Peyer's patch (tissue), 4 donors: ENCODE measurements at regions not wholly inside any gene's neighbourhood (a gene's known extent, or its start where the extent isn't known, plus 50 kb on each side); places are given as distances from the start of the nearest gene placed in this dataset.

ENCODE experiments used
- CTCF ChIP-seq, 6 experiments: fragments of 450-650 bp in 4 of 6; fragments of 200-600 bp in 2 of 6; sonication (generic) in 1 of 6; IDR thresholded peaks; one replicate each; pipeline ENCODE4 v1.5.1; 2017 to 2019; ENCODE audit warnings: antibody characterized with exemption in 6 of 6, mild to moderate bottlenecking in 3 of 6, moderate library complexity in 1 of 6
- POLR2A ChIP-seq, 2 donors: fragments of 450-650 bp; IDR thresholded peaks; one replicate each; pipeline ENCODE4 v1.5.1; 2017; ENCODE audit warnings: antibody characterized with exemption in 2 of 2, mild to moderate bottlenecking in 2 of 2, moderate library complexity in 2 of 2

- TF ChIP-seq CTCF (IDR thresholded peaks at IDR 0.05) (no peak), POLR2A (IDR thresholded peaks at IDR 0.05) (no peak)
These were observed 173.9 kb upstream of the MBL2 start for GRCh38 chr10:52946486-52946885.
